ENCODE measurements at regions not wholly inside any gene's neighbourhood (a gene's known extent, or its start where the extent isn't known, plus 50 kb on each side); places are given as distances from the start of the nearest gene placed in this dataset.
"Not testable (repeated sequence)": the region's sequence is repeated elsewhere in the genome, so short reads cannot be mapped to it uniquely, and the experiment has no call there.

- DNase-seq (ENCODE audit: extremely low read depth, low read depth): no peak
- TF ChIP-seq, protein P1, sequence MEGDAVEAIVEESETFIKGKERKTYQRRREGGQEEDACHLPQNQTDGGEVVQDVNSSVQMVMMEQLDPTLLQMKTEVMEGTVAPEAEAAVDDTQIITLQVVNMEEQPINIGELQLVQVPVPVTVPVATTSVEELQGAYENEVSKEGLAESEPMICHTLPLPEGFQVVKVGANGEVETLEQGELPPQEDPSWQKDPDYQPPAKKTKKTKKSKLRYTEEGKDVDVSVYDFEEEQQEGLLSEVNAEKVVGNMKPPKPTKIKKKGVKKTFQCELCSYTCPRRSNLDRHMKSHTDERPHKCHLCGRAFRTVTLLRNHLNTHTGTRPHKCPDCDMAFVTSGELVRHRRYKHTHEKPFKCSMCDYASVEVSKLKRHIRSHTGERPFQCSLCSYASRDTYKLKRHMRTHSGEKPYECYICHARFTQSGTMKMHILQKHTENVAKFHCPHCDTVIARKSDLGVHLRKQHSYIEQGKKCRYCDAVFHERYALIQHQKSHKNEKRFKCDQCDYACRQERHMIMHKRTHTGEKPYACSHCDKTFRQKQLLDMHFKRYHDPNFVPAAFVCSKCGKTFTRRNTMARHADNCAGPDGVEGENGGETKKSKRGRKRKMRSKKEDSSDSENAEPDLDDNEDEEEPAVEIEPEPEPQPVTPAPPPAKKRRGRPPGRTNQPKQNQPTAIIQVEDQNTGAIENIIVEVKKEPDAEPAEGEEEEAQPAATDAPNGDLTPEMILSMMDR (IDR thresholded peaks at IDR 0.05; ENCODE audit: low read depth, low read length): no peak
Measured at GRCh38 chr12:9319044-9319841, 111.0 kb upstream of the PZP start.

GRCh38 chr12:9313479-9313878 is 105.3 kb upstream of the PZP start:
- not testable (repeated sequence) for DNase-seq (ENCODE audit: extremely low read depth, low read depth)

DNA sequence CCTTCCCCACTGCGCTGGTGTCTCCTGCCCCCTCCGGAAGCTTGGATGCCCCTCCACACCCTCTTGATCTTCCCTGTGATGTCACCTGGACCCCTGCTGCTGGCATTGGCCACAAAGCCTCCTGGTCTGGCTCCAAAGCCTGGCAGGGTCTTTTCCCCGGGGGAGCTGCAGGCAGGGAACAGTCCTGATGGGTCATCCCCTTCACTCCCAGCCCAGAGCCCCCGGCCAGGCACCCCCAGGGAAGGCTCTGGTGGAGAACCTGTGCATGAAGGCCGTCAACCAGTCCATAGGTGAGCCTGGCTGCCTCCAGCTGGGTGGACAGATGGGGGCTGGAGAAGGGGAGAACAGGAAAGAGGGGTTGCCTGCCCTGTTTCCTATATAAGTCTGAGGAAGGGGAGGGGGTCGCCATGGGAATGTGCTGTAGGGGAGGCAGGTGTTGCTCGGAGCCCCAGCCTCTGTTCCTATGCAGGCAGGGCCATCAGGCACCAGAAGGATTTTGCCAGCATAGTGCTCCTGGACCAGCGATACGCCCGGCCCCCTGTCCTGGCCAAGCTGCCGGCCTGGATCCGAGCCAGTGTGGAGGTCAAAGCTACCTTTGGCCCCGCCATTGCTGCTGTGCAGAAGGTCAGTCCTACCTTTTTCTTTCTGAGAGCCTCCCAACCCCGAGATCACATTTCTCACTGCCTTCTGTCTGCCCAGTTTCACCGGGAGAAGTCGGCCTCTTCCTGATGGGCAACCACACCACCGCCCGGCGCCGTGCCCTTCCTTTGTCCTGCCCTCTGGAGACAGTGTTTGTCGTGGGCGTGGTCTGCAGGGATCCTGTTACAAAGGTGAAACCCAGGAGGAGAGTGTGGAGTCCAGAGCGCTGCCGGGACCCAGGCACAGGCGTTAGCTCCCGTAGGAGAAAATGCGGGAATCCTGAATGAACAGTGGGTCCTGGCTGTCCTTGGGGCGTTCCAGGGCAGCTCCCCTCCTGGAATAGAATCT is 104.5 kb upstream of the PZP start:
- DNase-seq (ENCODE audit: extremely low read depth, low read depth): not testable (repeated sequence)

DNA sequence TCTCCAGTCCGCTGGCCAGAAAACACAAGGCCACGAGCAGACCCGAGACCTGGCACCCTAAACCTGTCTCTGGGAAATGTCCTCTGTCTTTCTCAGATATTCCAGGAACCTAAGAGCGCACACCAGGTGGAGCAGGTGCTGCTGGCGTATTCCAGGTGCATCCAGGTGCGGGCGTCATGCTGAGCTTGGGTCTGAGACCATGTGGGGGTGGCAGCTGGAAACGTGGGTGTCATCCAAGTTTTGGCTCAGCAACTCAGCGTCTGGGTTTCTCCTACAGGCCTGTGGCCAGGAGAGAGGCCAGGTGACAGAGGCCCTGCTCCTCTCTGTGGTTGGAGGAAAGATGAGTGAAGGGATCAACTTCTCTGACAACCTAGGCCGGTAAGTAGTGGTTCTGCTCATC is 103.3 kb upstream of the PZP start:
- not testable (repeated sequence) for DNase-seq (ENCODE audit: extremely low read depth, low read depth)

DNA sequence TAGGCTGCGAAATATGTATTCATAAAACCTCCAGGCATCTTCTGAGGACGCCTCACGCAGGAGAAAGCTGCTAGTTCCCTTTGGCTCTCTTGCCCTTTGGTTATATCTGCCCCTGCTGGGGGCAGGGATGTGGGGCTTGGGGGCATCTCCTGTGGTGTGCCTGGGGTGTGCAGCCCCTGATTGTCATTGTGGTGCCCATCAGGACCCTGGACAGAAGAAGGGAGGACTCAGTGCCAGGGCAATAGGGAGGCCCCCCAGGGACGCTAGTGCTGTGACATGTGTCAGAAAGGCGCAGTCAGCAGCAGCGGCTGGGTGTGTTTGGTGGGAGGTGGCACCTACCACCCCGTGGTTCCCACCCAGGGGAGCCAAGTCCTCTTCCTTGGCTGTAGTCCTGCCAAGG is 102.5 kb upstream of the PZP start:
- DNase-seq (ENCODE audit: extremely low read depth, low read depth): not testable (repeated sequence)

DNA sequence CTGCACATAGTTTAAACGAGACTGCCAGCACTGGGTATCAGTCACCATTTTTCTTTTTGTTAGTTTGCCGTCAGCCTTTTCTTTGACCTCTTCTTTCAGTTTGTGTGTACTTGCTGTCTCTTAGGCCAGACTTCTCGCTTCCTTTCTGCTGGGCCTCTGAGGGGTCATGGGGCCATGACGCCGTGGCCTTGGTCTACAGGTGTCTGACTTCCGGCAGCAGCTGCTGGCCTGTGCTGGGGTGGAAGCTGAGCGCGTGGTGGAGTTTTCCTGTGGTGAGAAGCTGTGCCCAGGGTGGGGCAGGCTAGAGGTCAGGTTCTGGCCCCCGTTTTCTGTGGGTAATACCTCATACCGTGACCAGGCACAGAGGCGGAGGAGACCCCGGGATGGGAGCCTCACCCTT is 101.6 kb upstream of the PZP start:
- DNase-seq (ENCODE audit: extremely low read depth, low read depth): not testable (repeated sequence)

GRCh38 chr12:9308745-9309144 is 100.5 kb upstream of the PZP start:
- not testable (repeated sequence) for DNase-seq (ENCODE audit: extremely low read depth, low read depth)

DNA sequence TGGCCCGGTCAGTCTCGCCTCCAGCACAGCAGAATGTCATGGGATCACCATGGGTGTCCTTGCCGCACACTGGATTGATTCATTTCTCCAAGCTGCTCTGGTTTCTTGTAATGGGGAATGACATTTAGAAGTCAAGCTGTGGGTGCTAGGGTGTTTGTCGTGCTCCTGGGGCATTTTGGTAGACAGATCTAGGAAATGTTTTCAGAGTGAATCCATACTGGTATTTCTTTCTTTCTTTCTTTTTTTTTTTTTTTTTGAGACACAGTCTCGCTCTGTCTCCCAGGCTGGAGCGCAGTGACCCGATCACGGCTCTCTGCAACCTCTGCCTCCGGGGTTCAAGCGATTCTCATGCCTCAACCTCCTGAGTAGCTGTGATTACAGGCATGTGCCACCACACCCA is 100.0 kb upstream of the PZP start:
- not testable (repeated sequence) for DNase-seq (ENCODE audit: extremely low read depth, low read depth)

DNA sequence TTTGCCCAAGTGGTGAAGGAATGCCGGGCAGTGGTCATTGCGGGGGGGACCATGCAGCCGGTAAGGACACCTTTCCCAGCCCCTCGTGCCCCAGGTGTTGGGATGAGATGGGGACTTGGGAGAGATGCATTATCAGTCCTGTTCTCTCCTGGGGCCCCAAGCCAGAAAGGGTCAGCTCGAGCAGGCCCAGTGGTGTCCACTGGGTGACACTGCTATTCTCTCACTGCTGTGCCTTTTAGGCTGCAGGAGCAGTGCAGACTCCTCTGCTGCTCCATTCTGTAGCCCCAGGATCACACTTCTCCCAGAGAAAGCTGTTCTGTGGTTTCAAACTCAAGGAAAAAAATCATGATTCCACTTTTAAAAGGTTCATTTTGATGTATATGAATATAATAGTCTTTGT is 99.1 kb upstream of the PZP start:
- DNase-seq (ENCODE audit: extremely low read depth, low read depth): not testable (repeated sequence)

DNA sequence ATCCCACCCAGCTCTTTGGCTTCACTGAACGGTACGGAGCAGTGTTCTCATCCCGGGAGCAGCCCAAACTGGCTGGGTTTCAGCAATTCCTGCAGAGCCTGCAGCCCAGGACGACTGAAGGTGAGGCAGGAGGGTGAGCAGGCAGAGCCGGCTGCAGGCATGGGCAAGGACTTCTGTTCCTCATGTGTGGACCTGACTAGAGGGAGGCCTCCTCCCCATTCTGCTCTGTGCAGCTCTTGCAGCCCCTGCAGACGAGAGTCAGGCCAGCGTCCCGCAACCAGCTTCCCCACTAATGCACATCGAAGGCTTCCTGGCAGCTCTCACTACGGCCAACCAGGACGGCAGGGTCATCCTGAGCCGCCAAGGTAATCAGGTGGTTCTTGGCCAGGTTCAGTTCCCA is 97.8 kb upstream of the PZP start:
- not testable (repeated sequence) for DNase-seq (ENCODE audit: extremely low read depth, low read depth)

- DNase-seq (ENCODE audit: extremely low read depth, low read depth): not testable (repeated sequence)
Measured at GRCh38 chr12:9304540-9304939, 96.3 kb upstream of the PZP start.

DNA sequence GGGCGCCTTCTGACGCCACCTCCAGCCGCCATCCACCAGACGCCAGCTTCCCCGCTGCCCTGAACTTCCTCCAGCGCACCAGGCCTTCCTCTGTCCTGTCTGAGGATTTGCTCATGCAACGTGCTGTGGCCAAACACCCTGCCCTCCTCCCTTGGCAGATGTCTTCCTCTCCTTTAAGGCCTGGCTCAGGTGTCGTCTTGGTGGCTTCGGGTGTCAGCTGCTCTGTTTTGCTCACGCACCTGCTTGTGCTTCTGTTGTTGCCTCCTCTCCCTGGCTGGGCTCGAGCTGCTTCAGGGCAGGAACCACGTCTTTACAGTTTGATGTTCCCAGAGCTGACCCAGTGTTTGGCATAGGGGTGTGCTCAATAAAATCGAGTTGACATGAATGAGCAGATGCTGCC is 87.7 kb upstream of the PZP start:
- not testable (repeated sequence) for DNase-seq (ENCODE audit: extremely low read depth, low read depth)

DNA sequence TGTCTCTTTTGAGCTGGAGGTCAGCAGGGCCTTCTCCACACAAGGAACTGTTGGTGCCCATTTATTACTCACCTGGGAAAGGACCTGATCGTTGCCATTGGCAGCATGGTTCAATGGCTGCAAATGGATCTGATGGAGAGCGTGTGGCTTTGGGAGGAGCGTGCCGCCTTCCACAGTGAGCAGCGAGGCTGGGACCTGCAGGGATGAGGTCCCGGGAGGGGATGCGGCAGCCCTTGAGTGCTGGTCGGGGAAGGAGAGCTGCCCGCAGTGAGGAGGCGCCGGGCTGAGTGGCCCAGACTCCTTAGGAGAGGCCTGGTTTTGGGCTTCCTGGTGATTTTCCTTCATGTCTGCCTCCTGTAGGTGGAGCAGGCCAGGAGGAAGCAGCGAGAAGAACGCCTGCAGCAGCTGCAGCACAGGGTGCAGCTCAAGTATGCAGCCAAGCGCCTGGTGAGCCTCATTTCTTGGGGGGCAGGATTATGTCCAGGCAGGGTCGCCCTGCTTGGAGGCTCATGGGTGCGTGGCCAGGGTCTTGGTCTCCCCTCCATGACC is 86.0 kb upstream of the PZP start:
- not testable (repeated sequence) for DNase-seq (ENCODE audit: extremely low read depth, low read depth)

DNA sequence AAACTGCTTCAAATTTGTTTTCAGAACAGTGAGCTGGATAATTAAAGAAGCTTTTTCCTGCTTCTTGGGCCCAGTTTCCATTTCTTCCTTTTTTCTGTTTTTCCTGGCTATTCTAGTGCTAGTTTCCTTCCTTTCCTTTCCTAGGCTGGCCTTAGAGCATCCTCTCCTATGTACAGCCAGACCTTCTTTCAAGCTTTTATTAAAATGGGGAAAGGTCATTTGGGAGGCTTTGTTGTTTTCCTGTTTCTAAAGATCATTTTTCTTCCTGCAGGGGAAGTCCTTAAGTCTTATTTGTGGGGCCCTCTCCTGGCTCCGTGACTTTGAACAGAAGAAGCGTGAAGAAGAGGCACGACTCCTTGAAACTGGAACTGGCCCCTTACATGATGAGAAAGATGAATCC is 85.2 kb upstream of the PZP start:
- DNase-seq (ENCODE audit: extremely low read depth, low read depth): not testable (repeated sequence)

DNA sequence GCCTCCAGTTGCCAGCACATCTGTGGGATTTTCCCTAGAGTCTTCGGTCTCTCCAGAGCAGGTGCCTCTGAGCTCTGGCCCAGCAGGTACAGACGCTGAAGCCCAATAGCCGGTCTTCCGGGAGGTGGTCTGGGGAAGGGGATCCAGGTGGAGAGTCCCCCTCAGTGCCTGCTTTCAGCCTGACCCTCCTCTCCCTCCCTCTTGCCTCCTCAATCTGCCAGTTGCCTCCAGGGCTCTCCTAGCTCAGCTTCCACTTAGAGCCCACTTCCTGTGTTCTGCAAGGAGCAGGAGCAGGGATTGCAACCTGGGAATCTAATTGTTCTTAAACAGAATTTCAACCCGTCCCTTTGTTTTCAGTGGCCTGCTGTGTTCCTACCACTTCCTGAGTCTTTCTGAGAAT is 81.8 kb upstream of the PZP start:
- not testable (repeated sequence) for DNase-seq (ENCODE audit: extremely low read depth, low read depth)

GRCh38 chr12:9284724-9285123 is 76.5 kb upstream of the PZP start:
- not testable (repeated sequence) for DNase-seq (ENCODE audit: extremely low read depth, low read depth)

- DNase-seq (ENCODE audit: extremely low read depth, low read depth): not testable (repeated sequence)
Measured at GRCh38 chr12:9284197-9284596, 76.0 kb upstream of the PZP start.

GRCh38 chr12:9283346-9284095 is 75.3 kb upstream of the PZP start:
- peak; percentile 49 for DNase-seq (ENCODE audit: extremely low read depth, low read depth)
